Activated T-cell treated with anti-CD3 and anti-CD28 coated beads, Interleukin-2, amount 50 U/mL, for 48 hours (primary cell): ENCODE measurements at regions not wholly inside any gene's neighbourhood (a gene's known extent, or its start where the extent isn't known, plus 50 kb on each side); places are given as distances from the start of the nearest gene placed in this dataset.

Experiments used
- DNase-seq, 2 experiments: peaks; one replicate each; pipeline ENCODE4 v3.0.0-alpha.2; 2020

GRCh38 chr6:8213995-8214394, 111.6 kb upstream of the EEF1E1 start:
- no peak for DNase-seq

GRCh38 chr6:8212720-8213434, 110.5 kb upstream of the EEF1E1 start:
- no peak for DNase-seq

- DNase-seq = no peak
These were observed 105.5 kb upstream of the EEF1E1 start for GRCh38 chr6:8207869-8208191.

- DNase-seq = no peak
These were observed 105.0 kb upstream of the EEF1E1 start for GRCh38 chr6:8207191-8207868.

- DNase-seq = no peak
These were observed 101.0 kb upstream of the EEF1E1 start for GRCh38 chr6:8203337-8203736.

GRCh38 chr6:8201679-8202078, 99.3 kb upstream of the EEF1E1 start:
- no peak for DNase-seq

GRCh38 chr6:8200255-8200654, 97.9 kb upstream of the EEF1E1 start:
- DNase-seq = no peak

- DNase-seq = no peak
These were observed 93.4 kb upstream of the EEF1E1 start for GRCh38 chr6:8195714-8196102.

GRCh38 chr6:8195040-8195713, 92.8 kb upstream of the EEF1E1 start:
- DNase-seq = no peak

GRCh38 chr6:8194490-8194889, 92.1 kb upstream of the EEF1E1 start:
- DNase-seq = no peak

GRCh38 chr6:8193541-8193940, 91.2 kb upstream of the EEF1E1 start:
- no peak for DNase-seq

GRCh38 chr6:8192597-8192996, 90.2 kb upstream of the EEF1E1 start:
- DNase-seq = no peak

GRCh38 chr6:8192067-8192466, 89.7 kb upstream of the EEF1E1 start:
- no peak for DNase-seq

- DNase-seq = no peak
These were observed 89.3 kb upstream of the EEF1E1 start for GRCh38 chr6:8191629-8192028.

GRCh38 chr6:8187209-8187608, 84.9 kb upstream of the EEF1E1 start:
- DNase-seq = no peak

- no peak for DNase-seq
These were observed 80.7 kb upstream of the EEF1E1 start for GRCh38 chr6:8182902-8183665.

GRCh38 chr6:8181951-8182845, 79.8 kb upstream of the EEF1E1 start:
- no peak for DNase-seq

- no peak for DNase-seq
These were observed 79.0 kb upstream of the EEF1E1 start for GRCh38 chr6:8181160-8181881.

- DNase-seq = no peak
These were observed 78.2 kb upstream of the EEF1E1 start for GRCh38 chr6:8180327-8181159.

- DNase-seq = no peak
These were observed 75.4 kb upstream of the EEF1E1 start for GRCh38 chr6:8177721-8178120.
